GM12873 (cell line): ENCODE measurements at regions not wholly inside any gene's neighbourhood (a gene's known extent, or its start where the extent isn't known, plus 50 kb on each side); places are given as distances from the start of the nearest gene placed in this dataset.

Source experiments
- CTCF ChIP-seq: IDR thresholded peaks from 2 replicates; pipeline ENCODE4 v1.5.1; 2012; ENCODE audit warnings: low read depth, mild to moderate bottlenecking, moderate library complexity, low read length, control low read depth; ENCODE audit not compliant: insufficient read depth; ENCODE audit errors: missing control alignments

GRCh38 chr4:127414951-127415606 lies 217.7 kb upstream of the INTU start:
- TF ChIP-seq CTCF: no peak

GRCh38 chr4:127416115-127416514 lies 216.6 kb upstream of the INTU start:
- no peak for TF ChIP-seq CTCF

- no peak for TF ChIP-seq CTCF
These were observed 214.7 kb upstream of the INTU start for GRCh38 chr4:127417885-127418535.

GRCh38 chr4:127419431-127419830 lies 213.3 kb upstream of the INTU start:
- no peak for TF ChIP-seq CTCF

GRCh38 chr4:127421437-127421836 lies 211.3 kb upstream of the INTU start:
- TF ChIP-seq CTCF: no peak

- no peak for TF ChIP-seq CTCF
These were observed 207.4 kb upstream of the INTU start for GRCh38 chr4:127425202-127425845.

GRCh38 chr4:127425851-127426250 lies 206.9 kb upstream of the INTU start:
- TF ChIP-seq CTCF: no peak
